ENCODE measurements at regions not wholly inside any gene's neighbourhood (a gene's known extent, or its start where the extent isn't known, plus 50 kb on each side); places are given as distances from the start of the nearest gene placed in this dataset.

- no peak for TF ChIP-seq ZNF274 (IDR thresholded peaks at IDR 0.05; ENCODE audit: low read depth, low read length)
- H3K4me3 ChIP-seq (ENCODE audit: low read length), result no peak overlapping the region
Observed at GRCh38 chr11:95445746-95446333, 214.8 kb upstream of the SESN3 start.

DNA sequence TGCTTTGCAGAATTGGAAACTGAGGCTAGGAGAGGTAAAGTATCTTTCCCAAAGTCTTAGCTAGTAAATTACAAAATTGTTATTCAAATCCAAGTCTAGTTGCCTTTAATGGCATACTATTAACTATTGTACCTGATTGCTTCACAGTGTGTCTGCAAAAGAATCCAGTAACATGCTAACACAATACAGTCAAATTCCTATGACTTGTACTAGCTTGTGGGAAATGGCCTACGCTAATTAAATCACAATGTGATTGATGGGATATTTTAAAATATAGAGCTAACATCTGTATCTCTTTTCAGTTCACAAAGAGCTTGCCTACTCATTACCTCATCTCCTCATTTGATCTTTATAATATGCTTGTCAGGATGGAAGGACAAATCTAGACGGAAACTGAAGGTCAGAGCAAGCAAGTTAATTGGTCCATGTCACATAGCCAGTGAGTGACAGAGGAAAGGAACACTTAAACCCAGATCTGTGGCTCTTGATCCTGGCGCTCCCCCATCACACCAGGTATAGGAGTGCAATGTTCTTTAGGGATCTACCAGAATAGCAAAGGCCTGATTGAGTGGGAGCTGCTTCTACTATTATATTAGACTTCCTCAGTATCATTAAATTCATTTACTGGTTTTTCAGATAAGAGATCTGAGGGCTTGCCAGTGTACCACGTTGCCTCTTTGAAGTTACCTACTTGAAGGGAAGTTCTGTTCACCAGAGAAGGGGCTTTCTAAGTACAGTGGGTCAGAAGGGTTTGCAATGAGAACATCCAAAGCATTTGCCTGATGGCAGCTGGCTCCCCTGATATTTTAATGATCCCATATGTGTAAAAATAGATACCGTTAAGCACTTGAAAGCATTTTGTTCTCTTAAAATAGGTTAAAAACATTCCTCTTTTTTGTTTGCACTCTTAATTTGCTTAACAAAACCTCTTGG, 213.6 kb upstream of the SESN3 start:
- TF ChIP-seq ZNF274 (IDR thresholded peaks at IDR 0.05; ENCODE audit: low read depth, low read length), result no peak
- no peak overlapping the region for H3K4me3 ChIP-seq (ENCODE audit: low read length)

- TF ChIP-seq ZNF274 (IDR thresholded peaks at IDR 0.05; ENCODE audit: low read depth, low read length), result no peak
- no peak overlapping the region for H3K4me3 ChIP-seq (ENCODE audit: low read length)
Observed at GRCh38 chr11:95443386-95443785, 212.4 kb upstream of the SESN3 start.

GRCh38 chr11:95442531-95443050, 211.6 kb upstream of the SESN3 start:
- H3K4me3 ChIP-seq (ENCODE audit: low read length), result no peak overlapping the region
- no peak for TF ChIP-seq ZNF274 (IDR thresholded peaks at IDR 0.05; ENCODE audit: low read depth, low read length)

- H3K4me3 ChIP-seq (ENCODE audit: low read length), result no peak overlapping the region
- no peak for TF ChIP-seq ZNF274 (IDR thresholded peaks at IDR 0.05; ENCODE audit: low read depth, low read length)
Observed at GRCh38 chr11:95435628-95436353, 204.8 kb upstream of the SESN3 start.

GRCh38 chr11:95435192-95435591, 204.2 kb upstream of the SESN3 start:
- no peak for TF ChIP-seq ZNF274 (IDR thresholded peaks at IDR 0.05; ENCODE audit: low read depth, low read length)
- no peak overlapping the region for H3K4me3 ChIP-seq (ENCODE audit: low read length)

GRCh38 chr11:95434489-95435057, 203.6 kb upstream of the SESN3 start:
- H3K4me3 ChIP-seq (ENCODE audit: low read length), result no peak overlapping the region
- no peak for TF ChIP-seq ZNF274 (IDR thresholded peaks at IDR 0.05; ENCODE audit: low read depth, low read length)

DNA sequence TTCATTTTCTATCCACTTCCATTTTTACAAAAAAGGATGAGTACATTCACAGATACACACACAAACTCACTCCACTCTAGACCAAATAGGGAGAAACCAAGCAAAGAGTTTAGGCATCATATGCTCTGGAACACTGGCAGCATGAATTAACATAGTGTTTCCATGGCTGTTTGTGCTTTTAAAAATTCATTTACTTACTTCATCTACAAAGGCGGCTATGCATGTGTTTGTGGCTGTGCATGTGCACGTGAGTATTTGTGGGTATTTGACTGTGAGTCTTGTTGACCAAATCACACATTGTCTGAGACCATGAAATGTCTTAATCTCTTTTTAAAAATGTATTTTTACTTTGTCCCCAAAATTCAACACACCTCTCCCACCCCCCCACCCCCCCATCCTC, 203.0 kb upstream of the SESN3 start:
- H3K4me3 ChIP-seq (ENCODE audit: low read length), result no peak overlapping the region
- TF ChIP-seq ZNF274 (IDR thresholded peaks at IDR 0.05; ENCODE audit: low read depth, low read length), result no peak

DNA sequence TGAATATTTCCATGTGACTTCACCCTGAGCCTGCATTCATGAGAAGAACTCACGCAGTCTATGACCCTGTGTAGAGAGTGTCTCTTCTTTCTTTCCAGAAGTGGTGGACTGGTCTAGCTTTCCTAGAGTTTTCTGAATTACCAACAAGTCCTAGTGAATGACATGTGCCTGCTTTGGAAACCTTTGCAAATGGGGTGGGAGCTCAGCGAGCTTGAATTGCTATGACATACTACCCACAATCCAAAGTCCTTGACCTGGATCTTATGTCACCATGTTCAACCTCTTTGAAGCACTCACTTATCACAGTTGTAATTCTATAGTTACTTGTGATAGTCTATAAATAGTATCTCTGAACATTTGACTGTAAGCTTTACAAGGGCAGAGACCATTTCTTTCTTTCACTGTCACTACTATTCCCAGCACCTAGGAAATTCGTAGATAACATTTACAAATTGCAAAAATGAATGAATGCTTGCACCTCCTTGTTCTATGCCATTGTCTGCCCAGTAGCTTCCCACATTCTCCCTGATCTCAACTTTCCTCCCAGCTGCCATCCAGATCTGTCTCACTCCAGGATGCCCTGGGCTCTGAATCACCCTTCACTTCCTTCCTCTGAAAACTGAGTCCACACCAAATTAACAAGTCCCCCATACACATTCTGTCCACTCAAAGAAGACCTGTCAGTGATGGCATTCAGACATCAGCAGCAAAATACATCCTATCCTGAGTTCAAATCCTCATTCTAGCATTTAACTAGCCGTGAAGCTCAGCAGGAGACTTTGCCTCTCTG, 201.9 kb upstream of the SESN3 start:
- no peak for TF ChIP-seq ZNF274 (IDR thresholded peaks at IDR 0.05; ENCODE audit: low read depth, low read length)
- H3K4me3 ChIP-seq (ENCODE audit: low read length), result no peak overlapping the region

GRCh38 chr11:95429376-95429907, 198.4 kb upstream of the SESN3 start:
- H3K4me3 ChIP-seq (ENCODE audit: low read length), result no peak overlapping the region
- no peak for TF ChIP-seq ZNF274 (IDR thresholded peaks at IDR 0.05; ENCODE audit: low read depth, low read length)

DNA sequence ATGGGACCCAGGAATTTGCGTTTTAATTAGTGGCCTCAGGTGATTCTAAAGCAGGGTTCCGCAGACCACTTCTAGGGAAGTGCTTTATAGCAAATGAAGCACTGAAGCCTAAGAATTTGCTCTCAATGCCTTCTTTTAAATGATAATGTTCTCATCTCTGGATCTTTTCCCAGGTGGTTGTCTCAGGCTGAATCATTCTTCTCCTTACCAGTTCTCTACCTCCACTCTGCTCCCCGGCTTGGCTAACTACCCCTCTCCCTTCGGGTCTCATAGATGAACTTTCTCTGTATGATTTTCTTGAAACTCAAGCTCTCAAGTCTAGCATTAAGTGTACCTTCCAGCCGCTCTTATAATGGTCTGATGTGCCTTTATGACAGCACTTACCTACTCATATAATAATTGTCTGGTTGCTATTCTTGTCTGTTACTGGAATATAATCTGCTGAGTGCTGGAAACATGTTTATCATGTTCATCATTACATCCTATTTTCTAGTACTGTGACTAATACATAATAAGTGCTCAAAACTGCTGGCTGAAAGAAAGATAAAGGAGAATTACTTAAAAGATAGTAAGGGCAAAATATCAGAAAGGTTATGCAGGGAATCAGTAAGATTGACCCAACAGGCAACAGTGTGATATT, 195.9 kb upstream of the SESN3 start:
- H3K4me3 ChIP-seq (ENCODE audit: low read length), result no peak overlapping the region
- no peak for TF ChIP-seq ZNF274 (IDR thresholded peaks at IDR 0.05; ENCODE audit: low read depth, low read length)

GRCh38 chr11:95419915-95420314, 188.9 kb upstream of the SESN3 start:
- TF ChIP-seq ZNF274 (IDR thresholded peaks at IDR 0.05; ENCODE audit: low read depth, low read length), result no peak
- H3K4me3 ChIP-seq (ENCODE audit: low read length), result no peak overlapping the region

DNA sequence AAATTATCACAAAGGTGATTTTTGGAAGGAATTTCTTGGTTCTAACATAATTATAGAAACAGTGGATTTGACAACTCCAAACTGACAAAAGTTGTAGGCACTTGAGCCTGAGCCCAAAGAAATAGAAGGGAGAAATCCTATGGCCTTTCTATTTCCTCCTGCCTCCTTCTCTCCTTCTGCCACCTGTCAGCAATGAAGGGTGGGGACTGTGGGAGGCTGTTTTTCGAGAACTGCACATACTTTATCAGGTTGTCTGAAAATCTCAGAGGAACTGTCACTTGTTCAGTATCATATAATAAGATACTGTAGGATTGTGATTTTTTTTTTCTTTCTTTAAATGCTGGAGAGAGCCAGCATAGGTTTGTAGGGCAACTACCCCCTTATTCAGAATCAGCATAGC, 187.9 kb upstream of the SESN3 start:
- TF ChIP-seq ZNF274 (IDR thresholded peaks at IDR 0.05; ENCODE audit: low read depth, low read length), result no peak
- no peak overlapping the region for H3K4me3 ChIP-seq (ENCODE audit: low read length)
